K562 (cell line): ENCODE measurements at regions not wholly inside any gene's neighbourhood (a gene's known extent, or its start where the extent isn't known, plus 50 kb on each side); places are given as distances from the start of the nearest gene placed in this dataset.

Source experiments
- ATAC-seq: fragments of 200-7000 bp; cut with Tn5 transposase; 3 replicates; pipeline ENCODE4 v1.9.1; 2020; ENCODE audit warnings: moderate library complexity
- BruUV-seq: library from RNA; stranded (reverse); fragments of 400-500 nt; replicated peaks from 2 replicates; lab custom pipeline; 2021; lab: Mats Ljungman, UMichigan
- CTCF ChIA-PET: fragments of 300-600 bp; formaldehyde crosslinking; extraction: SDS; loops from one replicate; lab custom pipeline; 2021; ENCODE audit warnings: low intra/inter-chr PET ratio; lab: Yijun Ruan, JAX
- POLR2A ChIA-PET: fragments of 300-600, 350-650 bp; sonication (Branson Sonifier 250); formaldehyde crosslinking; extraction: SDS; loops from one replicate; lab custom pipeline; 2021; ENCODE audit warnings: antibody characterized with exemption, inconsistent platforms; lab: Yijun Ruan, JAX
- DNase-seq, 4 experiments: peaks; one replicate each; pipeline versions ENCODE4 v3.0.0 to v3.0.0-alpha.2; 2011 to 2018; ENCODE audit warnings: low spot score in 3 of 4, mixed read lengths in 3 of 4; ENCODE audit errors: extremely low read depth in 1 of 4
- FAIRE-seq: peaks from 2 replicates; lab custom pipeline; 2011; peaks lifted over from hg19 to GRCh38; lab: Jason Lieb, UNC
- H2AFZ ChIP-seq: 2 replicates; pipeline ENCODE4 v1.6.0; 2011; ENCODE audit warnings: low read depth, low read length, control low read depth, inconsistent platforms
- H3K27ac ChIP-seq: fragments of 200-600 bp; 3 replicates; pipeline ENCODE4 v1.8.0; 2011; ENCODE audit warnings: low read depth, mild to moderate bottlenecking, control low read depth, inconsistent platforms, low read length, moderate library complexity, mixed read lengths; ENCODE audit errors: extremely low read depth
- H3K27me3 ChIP-seq, 2 experiments: fragments of 300-600 bp in 1 of 2; 2 replicates in 1 of 2; 3 replicates in 1 of 2; pipeline versions ENCODE4 v1.6.0 to v1.8.0; 2011; ENCODE audit warnings: inconsistent platforms in 2 of 2, low read length in 2 of 2, mild to moderate bottlenecking in 1 of 2, mixed read lengths in 1 of 2, moderate library complexity in 1 of 2; ENCODE audit not compliant: control insufficient read depth in 2 of 2, insufficient read depth in 2 of 2
- H3K36me3 ChIP-seq: fragments of 300-600 bp; 3 replicates; pipeline ENCODE4 v1.8.0; 2011; ENCODE audit warnings: mild to moderate bottlenecking, low read length, inconsistent platforms; ENCODE audit not compliant: control insufficient read depth, insufficient read depth
- H3K4me1 ChIP-seq, 2 experiments: fragments of 200-600 bp in 1 of 2; replicated peaks in 1 of 2; 2 replicates in 1 of 2; 3 replicates in 1 of 2; pipeline versions ENCODE4 v1.5.1 to v1.8.0; 2011; ENCODE audit warnings: inconsistent platforms in 2 of 2, low read length in 2 of 2, mild to moderate bottlenecking in 1 of 2, mixed read lengths in 1 of 2, moderate library complexity in 1 of 2; ENCODE audit not compliant: control insufficient read depth in 2 of 2, insufficient read depth in 2 of 2
- H3K4me2 ChIP-seq: 2 replicates; pipeline ENCODE4 v1.6.1; 2011; ENCODE audit warnings: low read length, control low read depth, inconsistent platforms, mixed read lengths; ENCODE audit not compliant: insufficient read depth
- H3K4me3 ChIP-seq: fragments of 200-600 bp; sonication (generic), shearing (Covaris generic); 2 replicates; pipeline ENCODE4 v1.5.1; 2016; ENCODE audit warnings: control low read depth, inconsistent platforms
- H3K79me2 ChIP-seq: fragments of 200-600 bp; 3 replicates; pipeline ENCODE4 v1.8.0; 2011; ENCODE audit warnings: low read length, inconsistent platforms; ENCODE audit not compliant: control insufficient read depth, insufficient read depth
- H3K9ac ChIP-seq, 2 experiments: 2 replicates each; pipeline versions ENCODE4 v1.6.0 to v1.6.1; 2011; ENCODE audit warnings: low read depth in 2 of 2, low read length in 2 of 2, control low read depth in 1 of 2, inconsistent platforms in 1 of 2, mild to moderate bottlenecking in 1 of 2, mixed read lengths in 1 of 2; ENCODE audit not compliant: insufficient read depth in 1 of 2
- H3K9me1 ChIP-seq: one replicate; pipeline ENCODE4 v1.6.0; 2011; ENCODE audit warnings: inconsistent platforms, mild to moderate bottlenecking, low read length, moderate library complexity; ENCODE audit not compliant: control insufficient read depth, insufficient read depth
- H3K9me3 ChIP-seq: replicated peaks from 2 replicates; pipeline ENCODE4 v1.5.1; 2011; ENCODE audit warnings: low read depth, low read length, inconsistent platforms; ENCODE audit not compliant: control insufficient read depth, insufficient read depth
- H4K20me1 ChIP-seq: replicated peaks from 2 replicates; pipeline ENCODE4 v1.6.1; 2011; ENCODE audit warnings: low read length, inconsistent platforms, mixed read lengths; ENCODE audit not compliant: control insufficient read depth, insufficient read depth
- ARID1B ChIP-seq: fragments of 450-650 bp; IDR thresholded peaks from 2 replicates; pipeline ENCODE4 v1.6.1; 2016; ENCODE audit warnings: antibody characterized with exemption, mild to moderate bottlenecking, inconsistent platforms
- CBX2 ChIP-seq: fragments of 200-600 bp; sonication (generic); IDR thresholded peaks from one replicate; pipeline ENCODE4 v1.6.1; 2012; ENCODE audit warnings: mild to moderate bottlenecking, low read length, inconsistent platforms; ENCODE audit not compliant: insufficient read depth, poor library complexity, severe bottlenecking
- GTF2E2 ChIP-seq: fragments of 200-800 bp; sonication (Bioruptor generic); IDR thresholded peaks from 2 replicates; pipeline ENCODE4 v1.6.1; 2016; ENCODE audit warnings: missing genetic modification characterization, missing compliant biosample characterization
- HIVEP1 ChIP-seq: fragments of 250-450 bp; sonication (Bioruptor Pico); IDR thresholded peaks from 2 replicates; pipeline ENCODE4 v1.4.0; 2020; ENCODE audit warnings: mild to moderate bottlenecking
- HLTF ChIP-seq: fragments of 450-650 bp; IDR thresholded peaks from 2 replicates; pipeline ENCODE4 v1.6.1; 2016
- JUND ChIP-seq, 2 experiments: IDR thresholded peaks; 2 replicates in 1 of 2; 3 replicates in 1 of 2; pipeline ENCODE4 v1.6.1; 2011; ENCODE audit warnings: borderline replicate concordance in 2 of 2, low read depth in 2 of 2, low read length in 2 of 2, improper control_type of control experiment in 1 of 2, missing biosample characterization in 1 of 2, missing genetic modification characterization in 1 of 2, missing genetic modification reagents in 1 of 2
- MTA1 ChIP-seq: fragments of 450-650 bp; IDR thresholded peaks from 2 replicates; pipeline ENCODE4 v1.6.1; 2017; ENCODE audit warnings: borderline replicate concordance
- MTA2 ChIP-seq: fragments of 450-650 bp; IDR thresholded peaks from 2 replicates; pipeline ENCODE4 v1.6.1; 2016; ENCODE audit warnings: low read depth
- RNF2 ChIP-seq: sonication (generic); IDR thresholded peaks from 2 replicates; pipeline ENCODE4 v1.6.1; 2016
- ZFP30 ChIP-seq: fragments of 250-450 bp; sonication (Bioruptor Pico); IDR thresholded peaks from 2 replicates; pipeline ENCODE4 v1.8.0; 2022; ENCODE audit warnings: moderate library complexity, mild to moderate bottlenecking, inconsistent platforms, borderline replicate concordance
- ZNF644 ChIP-seq: fragments of 200-800 bp; sonication (Bioruptor generic); IDR thresholded peaks from 2 replicates; pipeline ENCODE4 v1.6.1; 2016; ENCODE audit warnings: low read depth, missing genetic modification characterization, missing compliant biosample characterization
- ZNF79 ChIP-seq: fragments of 250-450 bp; sonication (Bioruptor Pico); IDR thresholded peaks from 2 replicates; pipeline ENCODE4 v1.4.0; 2020; ENCODE audit warnings: low read depth, mild to moderate bottlenecking, moderate library complexity
- WGBS: fragments of 100-300 bp; shearing (Covaris generic); methylation state at CpG from one replicate; pipeline ENCODE4 v1.1.6; 2016; ENCODE audit warnings: low coverage, mixed read lengths; ENCODE audit not compliant: insufficient coverage; ENCODE audit errors: missing lambda C conversion rate; 5-methylcytosine and 5-hydroxymethylcytosine counted together
- in situ Hi-C: fragments of 300-500 bp; cut with MboI; formaldehyde crosslinking; loops from 4 replicates; pipeline ENCODE4 v1.15.0; 2018; ENCODE audit warnings: inconsistent platforms, mixed read lengths
- intact Hi-C: fragments of 100-400 bp; cut with micrococcal nuclease; formaldehyde crosslinking; loops from 2 replicates; pipeline ENCODE4 v1.14.2; 2022
- TF ChIP-seq, protein P1 (sequence below), 3 experiments: fragments of 200-800 bp in 1 of 3; fragments of 250-450 bp in 1 of 3; fragments of 450-650 bp in 1 of 3; sonication (Bioruptor Pico) in 1 of 3; sonication (Bioruptor generic) in 1 of 3; formaldehyde crosslinking in 1 of 3; IDR thresholded peaks; 2 replicates each; pipeline versions ENCODE4 v1.6.1 to v1.8.0; 2016 to 2022; ENCODE audit warnings: mild to moderate bottlenecking in 2 of 3, missing genetic modification characterization in 2 of 3, missing compliant biosample characterization in 1 of 3, moderate library complexity in 1 of 3
- TF ChIP-seq, protein P2 (sequence below): fragments of 250-450 bp; sonication (Bioruptor Pico); IDR thresholded peaks from 2 replicates; pipeline ENCODE4 v1.8.0; 2021; ENCODE audit warnings: moderate library complexity, mild to moderate bottlenecking, inconsistent platforms
- TF ChIP-seq, protein P3 (sequence below), 3 experiments: fragments of 200-800 bp in 1 of 3; sonication (Bioruptor generic) in 1 of 3; sonication (generic) in 1 of 3; formaldehyde crosslinking in 1 of 3; IDR thresholded peaks; 2 replicates each; pipeline versions ENCODE4 v1.6.1 to v1.8.0; 2016 to 2022; ENCODE audit warnings: mild to moderate bottlenecking in 2 of 3, missing compliant biosample characterization in 2 of 3, missing genetic modification characterization in 2 of 3, missing genetic modification reagents in 1 of 3

DNA sequence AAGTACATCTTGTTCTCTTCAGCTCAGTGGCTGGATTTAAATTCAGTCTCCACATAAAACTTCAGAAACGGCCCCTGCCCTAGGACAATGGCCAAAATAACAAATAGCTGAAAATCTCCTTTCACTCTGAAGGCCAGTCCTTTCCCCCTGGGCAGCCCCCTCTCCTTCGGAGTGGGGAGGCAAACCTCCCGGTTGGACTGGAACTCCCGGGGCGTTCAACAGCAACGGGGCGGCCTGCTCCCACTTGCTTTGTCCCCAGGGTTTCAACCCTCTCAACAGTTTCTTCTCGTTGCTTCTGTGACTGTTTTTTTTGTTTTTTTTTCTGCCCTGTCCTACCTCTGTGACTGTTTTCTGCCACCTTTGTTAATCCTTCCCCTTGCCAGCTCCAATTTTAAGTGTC is 102.6 kb upstream of the DUSP22 start:
- Histone ChIP-seq H3K4me1 (peaks cover 0 to 10% of the 10 kb centered on the region in 2 experiments; a peak in 3 of 5 replicates), H3K4me2 (no peak overlapping the region), H2AFZ (no peak overlapping the region), H3K27ac (no peak overlapping the region), H3K27me3 (peaks cover 3 to 27% of the 10 kb centered on the region in 2 experiments; a peak in 4 of 5 replicates), H3K9me1 (no peaks in the 10 kb centered on the region), H3K9me3 (no peaks in the 10 kb centered on the region), H3K79me2 (no peaks in the 10 kb centered on the region), H3K9ac (no peak overlapping the region), H3K36me3 (no peaks in the 10 kb centered on the region), H3K4me3 (no peak overlapping the region), H4K20me1 (no peaks in the 10 kb centered on the region)
- intact Hi-C loops, result loop anchor here (2.0 to 5.0 kb wide), 4 partner anchors 219 to 603 kb away; no protein-coding TSS in a partner anchor
- FAIRE-seq (no peak), DNase-seq (no peak), ATAC-seq (no peak)
- ChIA-PET CTCF (interaction anchor here (1.5 to 1.8 kb wide), 2 partner anchors 21 to 219 kb away, joined by 4 to 8 read pairs; no protein-coding TSS in a partner anchor), POLR2A (interaction anchor here (1.1 kb wide), 1 partner anchor 12 kb away, joined by 3 read pairs; no protein-coding TSS in a partner anchor)
- no TSS peak for BruUV-seq
- WGBS, result 11% methylated on average over 8 of the region's 8 CpGs
- in situ Hi-C loops, result no loop called here
- TF ChIP-seq ARID1B (no peak), ZFP30 (CRISPR knock-in tag) (no peak), ZNF644 (tag) (no peak), ZNF79 (CRISPR knock-in tag) (no peak), MTA1 (no peak), GTF2E2 (no peak), HLTF (no peak), JUND (IDR thresholded peaks at IDR 0.05; ENCODE audit: borderline replicate concordance, low read depth, low read length) (no peak), JUND (tag; IDR thresholded peaks at IDR 0.05; ENCODE audit: borderline replicate concordance, low read depth, low read length) (no peak), MTA2 (no peak), HIVEP1 (no peak), RNF2 (no peak), CBX2 (no peak)
- TF ChIP-seq, protein P1, sequence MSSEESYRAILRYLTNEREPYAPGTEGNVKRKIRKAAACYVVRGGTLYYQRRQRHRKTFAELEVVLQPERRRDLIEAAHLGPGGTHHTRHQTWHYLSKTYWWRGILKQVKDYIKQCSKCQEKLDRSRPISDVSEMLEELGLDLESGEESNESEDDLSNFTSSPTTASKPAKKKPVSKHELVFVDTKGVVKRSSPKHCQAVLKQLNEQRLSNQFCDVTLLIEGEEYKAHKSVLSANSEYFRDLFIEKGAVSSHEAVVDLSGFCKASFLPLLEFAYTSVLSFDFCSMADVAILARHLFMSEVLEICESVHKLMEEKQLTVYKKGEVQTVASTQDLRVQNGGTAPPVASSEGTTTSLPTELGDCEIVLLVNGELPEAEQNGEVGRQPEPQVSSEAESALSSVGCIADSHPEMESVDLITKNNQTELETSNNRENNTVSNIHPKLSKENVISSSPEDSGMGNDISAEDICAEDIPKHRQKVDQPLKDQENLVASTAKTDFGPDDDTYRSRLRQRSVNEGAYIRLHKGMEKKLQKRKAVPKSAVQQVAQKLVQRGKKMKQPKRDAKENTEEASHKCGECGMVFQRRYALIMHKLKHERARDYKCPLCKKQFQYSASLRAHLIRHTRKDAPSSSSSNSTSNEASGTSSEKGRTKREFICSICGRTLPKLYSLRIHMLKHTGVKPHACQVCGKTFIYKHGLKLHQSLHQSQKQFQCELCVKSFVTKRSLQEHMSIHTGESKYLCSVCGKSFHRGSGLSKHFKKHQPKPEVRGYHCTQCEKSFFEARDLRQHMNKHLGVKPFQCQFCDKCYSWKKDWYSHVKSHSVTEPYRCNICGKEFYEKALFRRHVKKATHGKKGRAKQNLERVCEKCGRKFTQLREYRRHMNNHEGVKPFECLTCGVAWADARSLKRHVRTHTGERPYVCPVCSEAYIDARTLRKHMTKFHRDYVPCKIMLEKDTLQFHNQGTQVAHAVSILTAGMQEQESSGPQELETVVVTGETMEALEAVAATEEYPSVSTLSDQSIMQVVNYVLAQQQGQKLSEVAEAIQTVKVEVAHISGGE (CRISPR knock-in tag; IDR thresholded peaks at IDR 0.05), result no peak
- TF ChIP-seq, protein P2, sequence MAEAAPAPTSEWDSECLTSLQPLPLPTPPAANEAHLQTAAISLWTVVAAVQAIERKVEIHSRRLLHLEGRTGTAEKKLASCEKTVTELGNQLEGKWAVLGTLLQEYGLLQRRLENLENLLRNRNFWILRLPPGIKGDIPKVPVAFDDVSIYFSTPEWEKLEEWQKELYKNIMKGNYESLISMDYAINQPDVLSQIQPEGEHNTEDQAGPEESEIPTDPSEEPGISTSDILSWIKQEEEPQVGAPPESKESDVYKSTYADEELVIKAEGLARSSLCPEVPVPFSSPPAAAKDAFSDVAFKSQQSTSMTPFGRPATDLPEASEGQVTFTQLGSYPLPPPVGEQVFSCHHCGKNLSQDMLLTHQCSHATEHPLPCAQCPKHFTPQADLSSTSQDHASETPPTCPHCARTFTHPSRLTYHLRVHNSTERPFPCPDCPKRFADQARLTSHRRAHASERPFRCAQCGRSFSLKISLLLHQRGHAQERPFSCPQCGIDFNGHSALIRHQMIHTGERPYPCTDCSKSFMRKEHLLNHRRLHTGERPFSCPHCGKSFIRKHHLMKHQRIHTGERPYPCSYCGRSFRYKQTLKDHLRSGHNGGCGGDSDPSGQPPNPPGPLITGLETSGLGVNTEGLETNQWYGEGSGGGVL (CRISPR knock-in tag), result no peak
- TF ChIP-seq, protein P3, sequence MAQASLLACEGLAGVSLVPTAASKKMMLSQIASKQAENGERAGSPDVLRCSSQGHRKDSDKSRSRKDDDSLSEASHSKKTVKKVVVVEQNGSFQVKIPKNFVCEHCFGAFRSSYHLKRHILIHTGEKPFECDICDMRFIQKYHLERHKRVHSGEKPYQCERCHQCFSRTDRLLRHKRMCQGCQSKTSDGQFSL (CRISPR knock-in tag; IDR thresholded peaks at IDR 0.05), result no peak
- TF ChIP-seq, protein P3 (tag; IDR thresholded peaks at IDR 0.05), result no peak
